GM18511 (cell line): ENCODE measurements at regions not wholly inside any gene's neighbourhood (a gene's known extent, or its start where the extent isn't known, plus 50 kb on each side); places are given as distances from the start of the nearest gene placed in this dataset.
"Not testable (repeated sequence)": the region's sequence is repeated elsewhere in the genome, so short reads cannot be mapped to it uniquely, and the experiment has no call there.

Experiments
- ATAC-seq: cut with Tn5 transposase; IDR thresholded peaks from one replicate; pipeline ENCODE4 v1.9.1; 2021; ENCODE audit warnings: mild to moderate bottlenecking, moderate library complexity; ENCODE audit not compliant: unreplicated experiment

DNA sequence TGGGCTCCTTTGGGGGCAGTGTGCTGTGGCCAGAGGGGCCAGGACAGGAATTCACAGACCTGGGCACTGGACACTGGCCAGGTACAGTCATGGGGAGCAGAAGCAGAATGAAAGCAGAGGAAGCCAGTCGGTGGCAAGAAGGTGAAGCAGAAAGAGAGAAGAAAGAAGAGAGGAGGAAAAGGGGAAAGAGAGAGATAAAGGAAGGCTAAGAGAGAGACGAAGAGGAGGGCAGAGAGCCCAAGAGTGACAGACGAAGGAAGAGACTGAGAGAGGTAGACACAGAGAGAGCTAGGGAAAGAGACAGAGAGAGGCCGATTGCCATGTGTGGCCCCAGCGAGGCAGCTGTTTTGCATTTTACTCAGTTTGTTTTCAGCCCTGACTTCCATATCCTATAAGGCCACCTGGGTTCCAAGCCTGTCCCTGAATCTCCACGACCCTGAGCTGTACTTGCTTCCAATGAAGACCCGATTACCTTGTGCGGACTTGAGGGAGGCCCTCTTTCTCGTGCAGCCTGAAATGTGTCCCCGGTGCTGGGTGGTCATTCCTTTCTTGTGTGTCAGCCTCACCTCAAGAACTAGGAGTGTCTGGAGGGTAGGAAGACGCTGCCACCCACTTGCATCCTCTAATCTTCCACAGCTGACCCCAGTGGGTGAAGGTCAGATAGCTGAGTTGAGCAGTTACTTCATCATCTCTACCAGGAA lies 73.9 kb downstream of the LSM3 start:
- ATAC-seq = no peak

DNA sequence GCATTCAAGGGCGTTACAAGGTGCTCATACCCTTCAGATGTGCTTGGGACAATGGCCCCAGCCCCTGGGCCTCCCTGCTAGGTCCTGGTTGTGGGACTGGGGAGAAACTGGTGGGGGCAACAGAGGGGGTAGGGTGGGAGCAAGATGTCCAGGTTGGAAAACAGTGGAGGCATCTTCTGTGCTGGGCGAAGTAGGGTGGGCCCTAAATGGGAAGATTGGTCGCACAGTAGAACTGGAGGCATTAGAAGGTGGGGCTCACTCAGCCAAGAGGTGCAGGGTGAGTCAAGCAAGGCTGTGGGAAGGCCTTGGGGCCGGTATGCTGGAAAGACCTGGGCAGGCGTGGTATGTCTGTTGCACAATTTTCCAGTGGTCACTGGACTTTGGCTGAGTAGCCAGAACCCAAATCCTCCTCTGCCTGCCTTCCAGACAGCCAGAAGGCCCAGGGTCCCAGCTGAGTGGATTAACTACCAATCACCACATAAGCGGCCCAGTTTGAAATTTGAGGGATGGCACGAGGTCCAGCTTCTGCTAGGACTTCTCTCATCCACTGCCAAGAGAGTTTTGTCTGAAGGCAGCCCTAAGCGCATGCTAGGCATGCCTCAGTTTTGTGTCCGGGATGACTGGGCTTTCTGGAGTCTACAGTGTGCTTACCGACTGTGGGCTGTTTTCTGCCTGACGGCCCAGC lies 74.5 kb downstream of the LSM3 start:
- ATAC-seq = no peak

DNA sequence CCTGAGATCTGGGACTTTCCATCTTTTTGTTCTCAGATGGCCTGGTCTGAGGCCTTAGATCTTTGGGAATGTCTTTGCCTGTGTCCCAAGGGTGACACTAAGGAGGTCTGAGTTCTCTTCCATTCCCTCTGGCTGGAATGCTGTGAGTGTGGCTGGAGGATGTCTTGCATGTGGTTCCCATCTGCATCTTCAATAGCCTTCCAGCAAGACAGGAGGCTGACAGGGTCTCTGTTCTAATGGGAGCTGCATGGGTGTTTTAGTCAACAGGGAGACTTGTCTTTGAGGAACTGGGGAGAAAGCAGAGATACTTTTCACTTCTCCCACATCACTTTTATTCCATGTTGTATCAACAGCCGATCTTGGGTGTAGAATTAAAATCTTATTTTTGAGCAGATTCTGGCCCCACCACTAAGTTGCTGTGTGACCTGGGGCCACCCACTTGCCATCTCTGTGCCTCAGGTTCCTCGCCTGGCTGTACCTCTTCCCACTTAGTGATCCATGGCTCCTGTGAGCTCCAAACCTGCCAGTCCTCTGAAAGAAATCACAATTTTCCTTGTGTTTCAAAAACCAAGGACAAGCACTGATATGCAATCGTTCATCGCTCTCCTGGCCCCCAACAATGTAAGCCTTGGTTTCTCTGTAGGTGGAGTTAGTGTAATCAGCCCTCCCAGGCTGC lies 75.2 kb downstream of the LSM3 start:
- ATAC-seq = no peak

DNA sequence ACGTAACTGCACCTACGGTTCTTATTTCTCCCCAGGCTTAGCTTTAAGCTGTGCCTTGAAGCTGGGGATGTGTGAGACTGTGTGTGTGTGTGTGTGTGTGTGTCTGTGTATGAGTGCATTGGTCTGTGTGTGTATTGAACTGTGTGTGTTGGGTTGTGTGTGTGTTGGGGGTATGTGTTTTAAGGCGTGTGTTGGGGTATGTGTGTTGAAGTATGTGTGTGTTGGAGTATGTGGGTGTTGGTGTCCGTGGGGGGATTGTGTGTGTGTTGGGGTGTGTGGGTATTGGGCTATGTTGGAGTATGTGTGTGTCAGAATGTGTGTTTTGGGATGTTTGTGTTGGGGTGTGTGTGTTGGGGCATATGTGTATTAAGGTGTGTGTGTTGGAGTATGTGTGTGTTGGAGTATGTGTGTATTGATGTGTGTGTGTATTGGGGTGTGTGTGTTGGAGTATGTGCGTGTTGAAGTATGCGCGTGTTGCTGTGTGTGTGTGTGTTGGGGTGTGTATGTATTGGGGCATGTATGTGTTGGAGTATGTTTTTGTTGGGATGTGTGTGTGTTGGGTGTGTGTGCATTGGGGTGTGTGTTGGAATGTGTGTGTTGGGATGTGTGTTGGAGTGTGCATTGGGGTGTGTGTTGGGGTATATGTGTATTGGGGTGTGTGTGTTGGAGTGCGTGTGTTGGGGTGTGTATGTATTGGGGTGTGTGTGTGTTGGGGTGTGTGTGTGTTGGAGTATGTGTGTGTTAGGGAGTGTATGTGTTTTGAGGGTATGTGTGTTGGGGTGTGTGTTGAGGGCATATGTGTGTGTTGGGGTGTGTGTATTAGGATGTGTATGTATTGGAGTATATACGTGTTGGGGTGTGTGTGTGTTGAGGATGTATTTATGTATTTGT lies 76.4 kb downstream of the LSM3 start:
- no peak for ATAC-seq

DNA sequence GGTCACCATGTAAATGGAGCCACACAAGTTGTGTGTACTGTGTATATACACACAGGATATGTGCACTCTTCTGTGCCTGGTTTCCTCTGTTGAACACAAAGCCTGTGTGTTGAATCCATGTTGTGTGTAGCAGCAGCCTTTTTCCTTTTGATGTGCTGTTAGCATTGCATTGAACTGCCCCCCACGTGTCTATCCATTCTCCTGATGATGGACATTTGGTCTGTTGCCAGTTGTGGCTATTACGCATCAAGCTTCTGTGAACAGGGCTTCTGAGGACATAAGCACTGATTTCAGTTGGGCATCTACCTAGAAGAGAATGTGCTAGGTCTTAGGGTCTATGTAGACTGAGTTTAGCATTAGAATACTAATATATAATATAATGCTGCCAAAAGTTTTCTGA lies 77.4 kb downstream of the LSM3 start:
- ATAC-seq = no peak

DNA sequence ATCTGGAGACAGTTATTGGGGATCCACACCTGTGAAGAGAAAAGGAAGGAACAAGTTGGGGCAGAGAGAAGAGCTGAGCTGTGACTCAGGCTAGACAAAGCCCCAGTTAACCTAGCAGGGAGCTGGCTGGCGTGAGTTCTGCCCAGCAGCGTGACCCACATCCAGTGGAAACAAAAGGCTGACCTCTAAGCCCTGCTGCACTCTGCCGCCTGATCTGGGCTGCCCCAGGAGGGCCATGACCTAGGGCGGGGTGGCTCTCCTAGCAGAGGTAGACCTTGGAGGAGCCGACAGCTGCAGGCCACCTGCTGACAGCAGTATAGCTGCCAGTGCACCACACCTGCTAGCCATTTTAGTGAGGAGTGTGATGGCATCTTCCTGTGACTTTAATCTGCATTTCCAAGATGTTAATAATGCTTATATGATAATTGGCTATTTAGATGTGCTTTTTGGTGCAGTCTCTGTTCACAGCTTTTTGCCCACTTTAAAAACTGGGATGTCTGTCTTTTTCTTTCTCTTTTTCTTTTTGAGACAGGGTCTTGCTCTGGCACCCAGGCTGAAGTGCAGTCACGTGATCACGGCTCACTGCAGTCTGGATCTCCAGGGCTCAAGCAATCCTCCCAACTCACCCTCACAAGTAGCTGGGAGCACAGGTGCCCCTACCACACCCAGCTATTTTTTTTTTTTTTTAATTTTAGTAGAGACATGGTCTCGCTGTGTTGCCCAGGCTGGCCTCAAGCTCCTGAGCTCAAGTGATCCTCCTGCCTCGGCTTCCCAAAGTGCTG lies 78.1 kb downstream of the LSM3 start:
- ATAC-seq = no peak

DNA sequence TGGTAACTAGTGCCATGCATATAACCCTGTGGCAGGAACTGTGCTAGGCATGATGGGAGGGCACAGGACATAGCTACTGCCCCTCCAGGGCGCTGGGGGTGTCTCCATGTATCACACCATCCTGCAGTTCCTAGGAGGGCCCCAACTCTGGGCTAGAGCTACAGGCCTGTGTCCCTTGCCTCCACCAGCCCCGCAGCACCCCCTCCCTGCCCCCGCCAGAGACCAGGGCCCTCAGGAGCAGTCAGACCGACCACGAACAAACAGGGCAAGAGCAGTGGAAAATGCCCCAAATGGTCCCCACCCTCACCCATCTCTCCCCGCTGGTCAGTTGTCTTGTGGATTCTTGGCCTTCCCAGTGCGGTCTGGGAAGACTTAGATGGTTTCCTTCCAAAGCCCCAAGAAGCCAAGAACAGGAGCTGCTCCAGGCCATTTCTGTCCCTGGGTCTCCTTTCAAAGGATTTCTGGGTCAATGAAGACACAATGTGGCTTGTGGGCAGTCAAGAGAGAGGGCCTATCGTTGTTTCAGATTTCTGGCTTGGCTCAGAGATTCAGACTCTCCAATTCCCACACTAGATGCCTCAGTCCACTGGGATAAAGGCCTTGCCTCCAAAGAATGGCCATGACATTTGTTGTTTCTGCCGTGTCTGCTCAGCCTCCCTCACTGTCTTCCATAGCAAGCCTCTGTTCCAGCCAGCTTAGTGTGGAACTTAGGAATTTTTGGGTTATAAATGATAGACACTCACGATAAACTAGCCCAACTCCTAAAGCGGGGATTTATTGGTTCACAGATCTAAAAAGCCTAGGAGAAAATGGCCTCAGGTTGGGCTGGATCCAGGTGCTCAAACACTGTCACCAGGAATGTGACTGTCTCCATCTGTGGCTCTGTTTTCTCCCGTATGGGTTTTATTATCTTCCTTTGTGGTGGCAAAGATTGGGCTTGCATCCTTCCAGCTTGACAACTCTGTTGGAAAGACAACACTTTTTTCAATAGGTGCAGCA lies 80.6 kb downstream of the LSM3 start:
- ATAC-seq = no peak

DNA sequence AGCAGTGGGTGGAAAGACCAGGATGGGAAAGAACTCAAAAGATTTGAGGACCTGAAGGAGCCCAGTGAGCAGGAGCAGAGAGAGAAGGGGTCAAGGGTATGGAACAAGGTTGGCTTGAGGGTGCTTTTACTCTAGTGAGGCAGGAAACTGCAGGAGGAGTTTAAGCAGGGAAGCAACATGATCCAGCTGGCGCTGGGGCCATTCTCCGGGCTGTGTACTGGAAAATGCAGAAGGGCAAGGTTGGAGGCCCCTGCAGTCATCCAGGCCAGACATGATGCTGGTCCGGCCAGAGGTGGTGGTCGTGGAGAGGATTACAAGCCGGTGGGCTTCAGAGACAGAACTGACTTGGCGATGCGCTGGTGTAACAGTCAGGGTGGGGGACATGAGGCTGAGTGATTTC lies 81.8 kb downstream of the LSM3 start:
- ATAC-seq = no peak

DNA sequence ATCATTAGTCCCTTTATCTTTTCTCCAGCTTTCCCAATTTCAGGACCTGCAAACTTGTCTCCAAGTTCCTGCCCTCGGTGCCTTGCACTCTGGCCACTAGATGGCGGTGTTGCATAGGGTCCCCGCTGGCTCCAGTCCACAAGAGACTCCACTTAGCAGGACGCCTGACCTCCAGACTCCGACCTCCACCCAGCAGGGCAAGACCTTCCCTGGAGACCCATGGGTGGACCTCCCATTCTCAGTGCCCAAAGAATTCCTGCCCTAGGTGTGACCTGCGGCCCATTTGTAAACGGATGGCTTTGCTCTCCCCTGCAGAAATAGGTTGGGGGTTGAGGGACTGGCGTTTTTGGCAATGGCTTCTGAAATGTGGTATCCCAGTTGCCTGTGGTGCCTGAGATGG lies 82.6 kb downstream of the LSM3 start:
- no peak for ATAC-seq

DNA sequence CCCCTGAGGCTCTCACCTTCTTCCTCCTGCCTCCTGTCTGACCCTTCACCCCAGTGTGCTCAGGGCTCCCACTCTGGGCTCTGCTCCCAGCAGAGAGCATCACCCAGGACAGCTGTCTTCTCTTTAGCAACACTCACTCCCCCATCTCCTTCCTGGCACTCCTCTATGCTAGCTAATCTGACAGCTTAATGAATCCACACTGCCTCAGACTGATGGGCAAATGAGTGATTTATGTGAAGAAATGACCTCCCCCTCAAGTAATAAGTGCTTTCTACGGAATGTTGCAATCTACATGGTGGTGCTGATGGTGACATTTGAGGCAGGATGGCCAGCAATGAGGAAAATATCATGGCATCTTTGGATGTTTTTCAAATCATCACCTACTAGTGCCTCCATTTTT lies 83.6 kb downstream of the LSM3 start:
- ATAC-seq = no peak

DNA sequence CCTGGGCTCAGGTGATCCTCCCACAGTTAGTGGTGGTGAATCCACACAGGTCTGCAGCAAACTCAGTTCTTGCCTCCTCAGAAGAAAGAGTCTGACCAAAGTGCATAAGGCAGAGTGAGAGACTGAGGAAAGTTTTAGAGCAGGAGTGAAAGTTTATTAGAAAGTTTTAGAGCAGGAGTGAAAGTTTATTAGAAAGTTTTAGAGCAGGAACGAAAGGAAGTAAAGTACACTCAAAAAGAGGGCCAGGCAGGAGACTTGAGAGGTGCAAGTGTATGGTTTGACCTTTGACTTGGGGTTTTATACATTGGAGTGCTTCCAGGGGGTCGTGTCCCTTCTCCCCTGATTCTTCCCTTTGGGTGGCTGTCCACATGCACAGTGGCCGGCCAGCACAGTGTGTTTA lies 84.2 kb downstream of the LSM3 start:
- ATAC-seq = no peak

DNA sequence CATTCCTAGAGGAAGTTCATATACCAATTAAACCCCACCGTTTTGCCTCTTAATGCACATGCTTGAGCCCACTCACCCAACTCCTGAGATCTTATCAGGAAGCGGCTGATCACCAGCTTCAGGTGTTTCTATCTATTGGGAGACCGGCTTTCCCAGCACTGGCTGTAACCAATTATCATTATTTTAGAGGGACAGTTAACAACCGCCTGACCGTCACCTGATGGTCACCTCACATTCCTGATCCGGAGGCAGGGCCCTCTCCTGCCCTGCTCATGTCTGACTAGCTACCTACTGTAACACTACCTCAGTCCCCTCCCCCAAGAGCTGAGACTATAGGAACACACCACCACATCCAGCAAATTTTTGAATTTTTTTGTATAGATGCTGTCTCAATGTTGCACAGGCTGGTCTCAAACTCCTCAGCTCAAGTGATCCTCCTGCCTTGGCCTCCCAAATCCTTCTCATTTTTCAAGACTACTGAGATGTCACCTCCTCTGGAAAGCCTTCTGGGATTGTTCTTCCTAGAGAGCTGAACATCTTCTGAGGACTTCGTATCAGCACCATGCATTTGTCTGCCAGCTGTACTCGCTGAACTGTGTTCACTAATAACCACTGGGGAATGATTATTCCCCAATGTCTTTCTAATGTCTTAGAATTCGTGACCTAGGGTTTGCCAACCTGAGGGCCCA lies 84.8 kb downstream of the LSM3 start:
- ATAC-seq = no peak

DNA sequence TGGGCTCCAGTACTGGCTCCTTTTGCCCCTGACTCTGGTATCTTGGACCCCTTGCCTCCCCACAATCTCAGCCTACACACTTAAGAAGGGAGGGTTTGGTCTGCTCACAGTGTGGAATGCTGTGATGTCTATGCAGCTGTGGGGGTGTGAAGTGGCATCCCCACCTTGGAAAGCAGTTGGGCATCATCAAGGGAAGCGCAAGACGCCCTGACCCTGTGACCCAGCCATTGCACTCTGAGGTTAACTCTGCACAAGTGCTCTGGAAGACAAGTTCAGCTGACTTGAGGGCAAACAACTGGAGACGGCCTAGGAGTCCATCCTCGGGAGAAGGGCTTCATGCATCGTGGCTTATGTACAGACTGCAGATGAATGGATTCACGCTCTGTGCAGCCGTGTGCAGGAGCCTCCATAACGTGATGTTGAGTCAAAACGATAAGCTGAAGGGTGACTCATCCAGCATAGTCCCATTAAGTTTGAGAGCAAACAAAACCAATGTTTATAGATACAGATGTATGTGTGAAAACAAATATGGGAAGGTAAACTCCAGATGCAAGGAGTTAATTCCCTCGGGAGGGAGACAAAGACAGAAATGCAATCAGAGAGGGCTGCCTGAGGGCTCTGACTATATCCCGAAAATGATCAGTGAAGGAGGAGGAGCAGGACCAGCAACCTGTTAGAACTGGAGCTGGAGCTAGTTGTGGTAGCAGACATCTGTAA lies 86.8 kb downstream of the LSM3 start:
- no peak for ATAC-seq

DNA sequence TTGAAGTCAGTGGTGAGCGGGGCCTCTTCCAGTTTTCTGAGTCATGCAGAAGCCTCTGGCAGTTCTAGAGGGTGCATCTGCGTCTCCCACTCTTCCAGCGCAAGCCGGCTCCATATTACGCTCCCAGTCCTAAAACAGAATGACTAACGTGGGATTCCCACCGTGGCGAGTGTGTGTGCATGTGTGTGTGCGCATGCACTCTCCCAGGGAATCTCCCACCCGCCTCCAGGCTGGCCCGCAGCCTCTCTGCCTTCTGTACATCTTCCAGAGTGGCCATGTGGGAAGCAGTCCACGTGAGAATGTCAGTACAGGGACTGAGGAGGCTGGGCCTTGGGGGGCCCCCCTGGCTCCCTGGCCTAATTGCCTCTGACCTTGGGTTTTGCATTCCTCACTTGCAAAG lies 87.7 kb downstream of the LSM3 start:
- ATAC-seq = no peak

DNA sequence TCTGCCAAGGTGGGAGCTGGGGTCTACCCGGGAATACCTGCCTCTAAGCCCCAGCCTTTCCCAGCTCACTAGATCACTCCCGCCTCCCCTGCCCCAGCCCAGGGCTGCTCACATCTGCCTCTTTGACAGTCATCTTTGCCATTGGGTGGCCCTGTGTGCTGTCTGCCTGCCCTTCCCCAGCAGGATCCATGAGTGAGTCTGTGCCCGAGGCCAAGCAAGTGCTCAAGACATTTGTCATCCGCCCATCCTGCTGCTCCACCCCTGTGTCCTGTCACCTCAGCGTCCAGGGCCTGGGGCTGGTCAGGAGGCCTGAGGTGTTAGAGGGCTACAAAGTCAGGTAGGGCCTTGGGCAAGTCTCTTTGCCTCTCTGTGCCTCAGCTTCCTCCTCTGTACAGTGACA lies 89.4 kb downstream of the LSM3 start:
- ATAC-seq = no peak

DNA sequence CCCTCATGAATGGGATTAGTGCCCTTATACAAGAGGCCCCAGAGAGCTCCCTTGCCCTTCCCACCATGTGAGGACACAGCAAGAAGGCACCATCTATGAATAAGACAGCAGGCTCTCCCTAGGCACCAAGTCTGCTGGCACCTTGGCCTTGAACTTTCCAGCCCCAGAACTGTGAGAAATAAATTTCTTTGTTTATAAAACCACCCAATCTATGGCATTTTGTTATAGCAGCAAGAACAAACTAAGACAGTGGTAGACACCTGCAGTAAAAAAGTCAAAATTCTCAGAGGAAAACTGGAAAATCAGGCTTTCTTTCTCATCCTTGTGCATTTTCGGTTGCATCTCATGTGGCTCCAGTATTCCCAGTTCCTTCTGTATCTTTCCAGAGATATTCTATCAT lies 90.3 kb downstream of the LSM3 start:
- ATAC-seq = no peak

DNA sequence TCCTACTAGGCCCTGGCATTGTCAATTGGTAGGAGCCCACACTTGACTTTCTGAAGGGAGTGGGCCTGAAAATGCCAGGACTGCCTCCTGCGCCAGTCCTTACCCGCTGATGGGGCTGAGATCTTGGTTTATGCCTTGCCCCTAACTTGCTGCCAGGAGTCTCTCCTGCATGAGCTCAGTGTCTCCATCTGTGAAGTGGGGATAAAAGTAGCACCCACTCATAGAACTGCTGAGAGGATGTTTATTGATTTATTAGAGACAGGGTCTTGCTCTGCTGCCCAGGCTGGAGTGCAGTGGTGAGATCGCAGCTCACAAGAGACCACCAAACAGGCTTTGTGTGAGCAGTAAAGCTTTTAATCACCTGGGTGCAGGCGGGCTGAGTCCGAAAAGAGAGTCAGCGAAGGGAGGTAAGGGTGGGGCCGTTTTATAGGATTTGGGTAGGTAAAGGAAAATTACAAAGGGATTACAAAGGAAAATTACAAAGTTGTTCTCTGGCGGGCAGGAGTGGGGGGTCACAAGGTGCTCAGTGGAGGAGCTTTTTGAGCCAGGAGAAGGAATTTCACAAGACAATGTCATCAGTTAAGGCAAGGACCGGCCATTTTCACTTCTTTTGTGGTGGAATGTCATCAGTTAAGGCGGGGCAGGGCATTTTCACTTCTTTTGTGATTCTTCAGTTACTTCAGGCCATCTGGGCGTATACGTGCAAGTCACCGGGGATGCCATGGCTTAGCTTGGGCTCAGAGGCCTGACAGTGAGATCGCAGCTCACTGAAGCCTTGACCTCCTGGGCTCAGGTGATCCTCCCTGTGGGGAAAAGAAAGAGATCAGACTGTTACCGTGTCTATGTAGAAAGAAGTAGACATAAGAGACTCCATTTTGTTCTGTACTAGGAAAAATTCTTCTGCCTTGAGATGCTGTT lies 93.7 kb downstream of the LSM3 start:
- not testable (repeated sequence) for ATAC-seq
